HFFc6 (cell line): ENCODE measurements at regions not wholly inside any gene's neighbourhood (a gene's known extent, or its start where the extent isn't known, plus 50 kb on each side); places are given as distances from the start of the nearest gene placed in this dataset.
A peak's percentile ranks its signal among the peaks of the same experiment; 100 is the strongest.

ENCODE experiments used
- DNase-seq: peaks from one replicate; pipeline ENCODE4 v3.0.0-alpha.2; 2018
- H3K27ac Mint-ChIP-seq: 2 replicates; pipeline ENCODE4 v1.8.0; 2020; ENCODE audit warnings: mild to moderate bottlenecking, mixed read lengths
- H3K27me3 Mint-ChIP-seq: 2 replicates; pipeline ENCODE4 v1.8.0; 2021; ENCODE audit warnings: mild to moderate bottlenecking, moderate library complexity, mixed read lengths; ENCODE audit not compliant: insufficient read depth
- H3K36me3 Mint-ChIP-seq: 2 replicates; pipeline ENCODE4 v1.8.0; 2021; ENCODE audit warnings: low read depth, mixed read lengths
- H3K4me1 Mint-ChIP-seq: 2 replicates; pipeline ENCODE4 v1.8.0; 2020; ENCODE audit warnings: low read depth, mixed read lengths
- H3K4me3 Mint-ChIP-seq: 2 replicates; pipeline ENCODE4 v1.8.0; 2020; ENCODE audit warnings: mild to moderate bottlenecking, moderate library complexity, mixed read lengths
- H3K9me3 Mint-ChIP-seq: 2 replicates; pipeline ENCODE4 v1.8.0; 2020; ENCODE audit warnings: mild to moderate bottlenecking, mixed read lengths
- TF ChIP-seq, protein P1 (sequence below): fragments of 200-600 bp; sonication (generic); IDR thresholded peaks from 2 replicates; pipeline ENCODE4 v1.5.0; 2021; ENCODE audit warnings: antibody characterized with exemption, mild to moderate bottlenecking

DNA sequence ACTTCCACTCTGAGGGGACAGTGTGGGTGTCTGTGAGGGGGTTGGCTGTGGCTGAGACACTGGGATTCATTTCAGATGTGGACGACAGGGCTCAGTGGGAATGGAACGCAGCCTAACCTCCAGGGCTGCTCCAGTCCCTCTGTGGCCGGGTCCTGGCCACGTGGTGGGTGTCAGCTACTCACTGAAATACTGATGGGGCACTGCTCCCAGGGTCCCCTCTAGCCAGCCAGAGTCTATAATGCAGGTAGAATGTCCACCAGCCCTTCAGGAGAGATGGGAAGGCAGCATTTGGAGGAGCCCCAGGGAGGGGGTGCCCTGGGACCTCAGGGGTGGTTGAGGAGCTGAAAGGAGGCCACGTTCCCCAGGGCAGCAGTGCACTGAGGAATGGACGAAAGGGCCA, 87.2 kb upstream of the LANCL2 start:
- Mint-ChIP-seq H3K27ac (no peak overlapping the region), H3K27me3 (peaks cover 24% of the 10 kb centered on the region), H3K4me1 (peaks cover 15% of the 10 kb centered on the region), H3K9me3 (no peaks in the 10 kb centered on the region), H3K4me3 (no peak overlapping the region), H3K36me3 (no peaks in the 10 kb centered on the region)
- no peak for DNase-seq
- TF ChIP-seq, protein P1, sequence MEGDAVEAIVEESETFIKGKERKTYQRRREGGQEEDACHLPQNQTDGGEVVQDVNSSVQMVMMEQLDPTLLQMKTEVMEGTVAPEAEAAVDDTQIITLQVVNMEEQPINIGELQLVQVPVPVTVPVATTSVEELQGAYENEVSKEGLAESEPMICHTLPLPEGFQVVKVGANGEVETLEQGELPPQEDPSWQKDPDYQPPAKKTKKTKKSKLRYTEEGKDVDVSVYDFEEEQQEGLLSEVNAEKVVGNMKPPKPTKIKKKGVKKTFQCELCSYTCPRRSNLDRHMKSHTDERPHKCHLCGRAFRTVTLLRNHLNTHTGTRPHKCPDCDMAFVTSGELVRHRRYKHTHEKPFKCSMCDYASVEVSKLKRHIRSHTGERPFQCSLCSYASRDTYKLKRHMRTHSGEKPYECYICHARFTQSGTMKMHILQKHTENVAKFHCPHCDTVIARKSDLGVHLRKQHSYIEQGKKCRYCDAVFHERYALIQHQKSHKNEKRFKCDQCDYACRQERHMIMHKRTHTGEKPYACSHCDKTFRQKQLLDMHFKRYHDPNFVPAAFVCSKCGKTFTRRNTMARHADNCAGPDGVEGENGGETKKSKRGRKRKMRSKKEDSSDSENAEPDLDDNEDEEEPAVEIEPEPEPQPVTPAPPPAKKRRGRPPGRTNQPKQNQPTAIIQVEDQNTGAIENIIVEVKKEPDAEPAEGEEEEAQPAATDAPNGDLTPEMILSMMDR: no peak

GRCh38 chr7:55278321-55278720, 86.8 kb upstream of the LANCL2 start:
- Mint-ChIP-seq H3K4me3 (no peak overlapping the region), H3K27me3 (peaks cover 24% of the 10 kb centered on the region), H3K9me3 (no peaks in the 10 kb centered on the region), H3K4me1 (peaks cover 15% of the 10 kb centered on the region), H3K27ac (no peak overlapping the region), H3K36me3 (no peaks in the 10 kb centered on the region)
- no peak for DNase-seq
- TF ChIP-seq, protein P1: no peak

DNA sequence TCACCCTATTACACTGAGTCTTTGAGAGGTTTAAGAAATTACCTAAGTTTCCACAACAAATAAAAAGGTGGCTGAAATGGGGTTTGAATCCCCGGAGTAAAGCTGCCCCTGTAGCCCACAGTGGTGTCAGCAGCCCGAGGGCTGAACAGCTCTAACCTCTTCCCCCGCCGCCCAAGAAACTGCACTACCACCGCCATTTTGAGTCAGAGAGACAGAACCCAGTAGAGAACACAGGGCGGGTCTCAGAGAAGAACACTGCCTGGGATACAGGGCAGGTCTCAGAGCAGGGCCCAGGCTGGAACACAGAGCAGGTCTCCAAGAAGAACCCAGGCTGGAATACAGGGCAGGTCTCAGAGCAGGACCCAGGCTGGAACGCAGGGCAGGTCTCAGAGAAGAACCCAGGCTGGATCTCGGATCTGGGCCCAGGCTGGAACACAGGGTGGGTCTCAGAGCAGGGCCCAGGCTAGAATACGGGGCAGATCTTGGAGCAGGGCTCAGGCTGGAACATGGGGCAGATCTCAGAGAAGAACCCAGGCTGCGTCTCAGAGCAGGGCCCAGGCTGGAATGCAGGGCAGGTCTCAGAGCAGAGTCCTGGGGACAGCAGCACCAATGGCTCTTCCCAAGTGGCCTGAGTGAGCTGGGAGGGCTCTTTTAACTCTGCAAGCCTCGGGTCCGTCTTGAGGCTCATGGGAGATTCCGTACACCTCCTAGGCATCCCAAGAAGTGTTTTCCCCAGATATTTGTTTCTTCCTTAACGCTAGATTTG, 85.9 kb upstream of the LANCL2 start:
- no peak for DNase-seq
- Mint-ChIP-seq H3K4me3 (no peak overlapping the region), H3K9me3 (no peaks in the 10 kb centered on the region), H3K4me1 (peaks cover 15% of the 10 kb centered on the region), H3K36me3 (no peaks in the 10 kb centered on the region), H3K27me3 (peaks cover 23% of the 10 kb centered on the region), H3K27ac (no peak overlapping the region; the same call in 1 of the 2 replicates)
- TF ChIP-seq, protein P1: no peak

DNA sequence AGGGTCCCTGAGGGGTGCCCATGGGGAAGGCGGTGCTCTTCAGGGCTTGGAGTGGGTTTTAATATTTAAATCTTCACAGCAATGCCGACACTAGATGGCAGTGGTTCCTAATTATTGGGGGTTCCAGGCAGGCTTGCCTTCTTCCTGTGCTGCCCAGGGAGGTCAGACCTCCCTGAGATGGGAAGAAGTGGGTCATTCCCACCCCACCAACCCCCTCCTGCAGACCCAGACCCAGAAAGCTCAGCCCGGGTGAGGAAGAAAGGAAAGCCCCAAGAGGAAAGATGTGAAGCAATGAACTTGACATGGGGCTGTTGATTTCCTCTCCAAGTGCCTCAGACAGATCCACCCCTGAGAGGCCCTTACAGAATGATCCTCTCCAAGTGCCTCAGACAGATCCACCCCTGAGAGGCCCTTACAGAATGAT, 85.1 kb upstream of the LANCL2 start:
- Mint-ChIP-seq H3K36me3 (no peaks in the 10 kb centered on the region), H3K4me1 (peaks cover 15% of the 10 kb centered on the region), H3K4me3 (no peak overlapping the region), H3K9me3 (no peaks in the 10 kb centered on the region), H3K27me3 (peaks cover 16% of the 10 kb centered on the region), H3K27ac (no peak overlapping the region)
- peak; percentile 65 for DNase-seq
- TF ChIP-seq, protein P1: peak; percentile 85

DNA sequence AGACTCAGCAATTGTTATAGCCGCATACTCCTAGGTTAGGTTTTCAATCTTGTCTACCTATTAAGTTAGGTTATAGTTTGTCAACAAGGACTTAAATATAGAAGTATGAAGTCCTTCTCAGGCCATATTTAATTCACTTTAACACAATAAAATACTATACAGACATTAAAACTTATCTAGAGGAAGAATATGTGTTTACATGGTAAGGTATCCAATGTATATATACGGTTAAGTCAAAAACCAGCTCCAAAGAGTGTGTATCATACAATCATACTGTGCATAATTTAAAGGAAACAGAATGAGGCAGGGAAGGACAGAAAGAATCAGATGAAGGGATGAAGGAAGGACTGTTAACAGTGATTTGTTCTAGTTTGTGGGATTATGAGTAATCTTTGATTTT, 79.5 kb upstream of the LANCL2 start:
- TF ChIP-seq, protein P1: no peak
- Mint-ChIP-seq H3K27ac (no peak overlapping the region), H3K27me3 (peaks cover 15% of the 10 kb centered on the region), H3K4me3 (no peak overlapping the region), H3K36me3 (no peaks in the 10 kb centered on the region), H3K4me1 (no peaks in the 10 kb centered on the region), H3K9me3 (no peaks in the 10 kb centered on the region)
- DNase-seq: no peak
